Femur (tissue), 1 donor: ENCODE measurements at regions not wholly inside any gene's neighbourhood (a gene's known extent, or its start where the extent isn't known, plus 50 kb on each side); places are given as distances from the start of the nearest gene placed in this dataset.

Experiments
- DNase-seq: peaks from one replicate; pipeline ENCODE4 v3.0.0-alpha.2; 2017

GRCh38 chr14:54094765-54095164 is 138.1 kb upstream of the BMP4 start:
- DNase-seq = no peak

- DNase-seq = no peak
Measured at GRCh38 chr14:54098536-54098935, 141.9 kb upstream of the BMP4 start.

DNA sequence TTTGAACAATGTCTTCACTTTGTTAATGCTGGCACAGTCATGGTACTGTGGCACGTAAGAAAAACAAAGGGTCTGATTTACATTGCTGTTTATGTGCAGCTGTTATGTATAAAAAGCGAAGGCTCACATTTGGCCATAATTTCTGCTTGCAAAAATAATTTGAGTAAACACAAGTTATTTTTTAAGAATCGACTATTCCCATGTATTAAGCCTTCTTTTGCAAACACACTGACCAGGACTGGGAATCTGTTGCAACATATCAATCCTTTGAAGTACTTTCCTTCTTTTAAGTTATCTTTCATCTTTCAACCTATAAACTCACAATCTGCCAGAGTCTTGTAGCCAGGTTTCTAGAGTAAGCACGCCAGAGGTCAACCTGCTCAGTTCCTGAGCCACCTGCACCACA is 145.4 kb upstream of the BMP4 start:
- DNase-seq = no peak

- no peak for DNase-seq
Measured at GRCh38 chr14:54102530-54102929, 145.9 kb upstream of the BMP4 start.

DNA sequence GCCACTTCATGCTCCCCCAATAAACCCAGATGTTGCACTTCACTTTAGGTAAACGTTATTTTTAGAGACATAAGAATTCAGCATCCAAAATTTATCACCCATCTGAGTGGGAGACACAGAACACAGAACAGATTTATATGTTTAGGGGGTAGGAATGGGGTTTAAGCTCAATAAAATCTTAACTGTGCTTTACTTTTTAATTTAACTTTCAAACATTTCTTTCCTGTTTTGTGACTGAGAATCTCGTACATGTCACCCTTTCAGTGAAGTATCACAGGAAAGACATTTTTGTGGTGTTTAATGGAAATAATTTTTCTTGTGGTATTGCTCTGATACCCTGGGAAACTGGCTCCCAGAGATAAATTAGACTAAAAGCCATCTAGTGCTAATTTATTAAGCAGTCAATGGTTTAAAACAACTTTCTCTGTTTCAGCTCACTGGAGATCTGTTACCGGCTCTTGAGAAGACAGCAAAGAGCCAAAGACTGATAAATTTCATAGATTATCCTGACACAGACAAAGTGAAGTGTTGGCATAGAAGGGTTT is 148.0 kb upstream of the BMP4 start:
- DNase-seq = no peak

DNA sequence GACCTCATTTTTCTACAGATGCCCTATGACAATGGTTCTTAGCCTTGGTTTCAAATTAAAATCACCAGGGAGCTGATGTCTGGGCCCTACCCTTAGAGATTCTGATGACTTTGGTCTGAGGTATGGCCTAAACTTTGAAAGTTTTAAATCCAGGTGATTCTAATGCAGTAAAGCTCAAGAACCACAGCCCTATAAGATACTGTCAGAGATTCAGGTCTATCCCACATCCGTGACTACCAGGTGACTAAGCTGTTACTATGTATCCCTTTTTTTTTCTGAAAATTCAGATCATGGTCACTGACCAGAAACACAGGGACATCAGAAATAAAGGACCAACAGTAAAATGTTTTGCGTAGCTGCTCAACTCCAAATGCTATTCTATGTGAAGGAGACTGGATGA is 148.8 kb upstream of the BMP4 start:
- DNase-seq = no peak

DNA sequence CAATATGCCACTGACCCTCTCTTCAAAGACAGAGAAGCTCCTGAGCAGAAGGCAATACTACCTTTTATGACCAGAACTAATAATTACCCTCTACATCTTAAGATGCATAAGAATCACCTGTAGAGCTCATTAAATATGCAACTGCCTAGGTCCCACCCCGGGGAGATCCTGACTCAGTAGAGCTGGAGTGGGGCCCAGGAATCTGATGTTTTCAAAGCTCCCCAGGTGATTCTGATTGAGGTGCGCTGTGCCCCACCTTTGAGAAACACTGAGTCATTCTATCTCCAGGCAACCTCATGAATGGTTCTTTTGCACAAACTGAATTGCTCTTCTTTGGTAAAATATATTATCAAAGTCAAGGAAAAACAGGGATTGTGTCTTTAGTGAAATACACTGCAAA is 149.3 kb upstream of the BMP4 start:
- DNase-seq = no peak

- DNase-seq = peak; percentile 42
Measured at GRCh38 chr14:54106661-54107377, 150.2 kb upstream of the BMP4 start.

GRCh38 chr14:54108481-54109471 is 152.2 kb upstream of the BMP4 start:
- no peak for DNase-seq

DNA sequence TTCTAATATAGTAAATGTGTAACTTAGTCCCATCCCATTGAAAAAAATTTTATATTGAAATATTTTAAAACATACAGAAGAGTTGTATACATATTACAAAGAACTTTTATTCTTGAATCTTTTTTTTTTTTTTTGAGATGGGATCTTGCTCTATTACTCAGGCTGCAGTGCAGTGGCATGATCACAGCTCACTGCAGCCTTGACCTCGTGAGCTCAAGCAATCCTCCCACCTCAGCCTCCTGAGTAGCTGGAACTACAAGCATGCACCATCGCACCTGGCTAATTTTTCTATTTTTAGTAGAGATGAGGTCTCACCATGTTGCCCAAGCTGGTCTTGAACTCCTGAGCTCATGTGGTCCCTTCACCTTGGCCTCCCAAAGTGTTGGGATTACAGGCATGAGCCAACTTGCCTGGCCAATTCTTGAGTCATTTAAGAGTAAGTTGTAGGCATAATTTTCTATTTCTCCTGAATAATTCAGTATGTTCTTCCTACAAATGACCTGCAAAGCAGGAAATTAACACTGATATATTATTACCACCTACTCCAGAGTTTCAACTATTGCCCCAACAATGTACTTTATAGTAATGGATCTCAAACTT is 153.0 kb upstream of the BMP4 start:
- no peak for DNase-seq

DNA sequence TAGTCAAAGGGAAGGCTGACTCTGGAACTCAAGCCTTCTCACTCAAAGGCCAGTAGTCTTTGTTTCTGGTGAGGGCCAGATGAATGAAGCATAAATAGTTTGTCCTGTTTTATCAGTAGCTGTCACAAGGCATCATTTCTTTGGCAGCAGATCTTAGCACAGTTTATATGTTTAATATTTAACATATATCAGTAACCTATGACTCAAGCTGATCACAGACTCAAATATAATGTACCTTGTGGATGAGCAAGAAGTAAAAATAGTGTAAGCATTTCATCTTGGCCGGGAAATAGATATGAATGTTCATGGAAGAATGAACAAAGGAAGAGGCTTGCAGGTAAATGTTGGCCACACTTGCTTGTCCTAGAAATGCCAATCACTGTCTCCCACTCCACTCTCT is 158.3 kb upstream of the BMP4 start:
- no peak for DNase-seq

DNA sequence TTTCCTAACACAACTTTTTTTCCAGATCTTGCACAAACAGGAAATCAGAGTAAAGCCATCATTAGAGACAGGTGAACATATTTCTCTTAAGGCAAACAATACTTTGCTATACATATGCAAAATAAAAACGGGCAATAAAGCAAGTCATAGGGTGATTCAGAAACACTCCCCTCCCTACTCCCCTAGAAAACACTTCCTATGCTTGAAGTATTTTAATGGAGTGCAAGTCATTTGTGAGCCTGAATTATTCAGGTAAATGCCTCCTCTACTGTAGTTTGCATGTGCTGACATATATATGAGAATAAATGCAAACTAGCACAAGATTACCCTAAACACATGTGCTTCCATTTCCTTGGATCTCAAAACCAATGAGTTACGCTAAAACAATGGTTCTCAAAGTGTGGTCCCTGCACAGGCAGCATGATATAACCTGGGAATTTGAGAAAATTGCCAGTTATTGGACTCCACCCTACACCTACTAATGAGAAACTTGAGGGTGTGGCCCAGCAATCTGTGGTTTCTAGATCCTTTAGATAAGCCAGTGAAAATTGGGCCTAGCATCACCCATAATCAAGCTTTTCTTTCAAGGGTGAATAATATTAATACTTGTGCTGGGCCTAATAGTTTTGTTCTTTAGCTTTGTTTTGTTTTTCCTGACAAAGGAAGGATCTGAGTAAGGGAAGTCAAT is 159.7 kb upstream of the BMP4 start:
- DNase-seq = no peak

- no peak for DNase-seq
Measured at GRCh38 chr14:54116972-54117371, 160.3 kb upstream of the BMP4 start.

- no peak for DNase-seq
Measured at GRCh38 chr14:54117396-54117795, 160.8 kb upstream of the BMP4 start.

- no peak for DNase-seq
Measured at GRCh38 chr14:54117924-54118323, 161.3 kb upstream of the BMP4 start.

GRCh38 chr14:54120260-54120659 is 163.6 kb upstream of the BMP4 start:
- DNase-seq = no peak

GRCh38 chr14:54121466-54122027 is 164.9 kb upstream of the BMP4 start:
- DNase-seq = peak; percentile 42

DNA sequence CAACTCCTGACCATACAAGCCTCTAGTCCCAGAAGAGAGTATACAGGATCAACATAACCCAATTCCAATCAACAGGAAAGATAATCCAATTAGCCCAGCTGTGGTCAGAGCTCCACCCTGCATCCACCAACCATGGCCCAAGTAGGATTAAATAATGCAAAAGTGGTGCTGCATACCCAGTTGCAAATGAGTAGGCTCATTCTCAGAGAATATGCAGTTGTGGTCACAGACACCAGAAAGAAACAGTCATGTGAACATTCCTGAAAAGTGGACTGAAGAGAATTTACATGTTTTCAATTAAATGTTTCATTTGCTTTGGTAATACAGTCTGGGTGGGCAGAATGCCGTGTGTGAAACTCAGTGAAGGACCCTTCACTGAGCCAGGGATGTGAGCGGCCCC is 167.2 kb upstream of the BMP4 start:
- no peak for DNase-seq

- no peak for DNase-seq
Measured at GRCh38 chr14:54125109-54125508, 168.5 kb upstream of the BMP4 start.

GRCh38 chr14:54126947-54127346 is 170.3 kb upstream of the BMP4 start:
- DNase-seq = no peak

GRCh38 chr14:54127526-54127925 is 170.9 kb upstream of the BMP4 start:
- no peak for DNase-seq

DNA sequence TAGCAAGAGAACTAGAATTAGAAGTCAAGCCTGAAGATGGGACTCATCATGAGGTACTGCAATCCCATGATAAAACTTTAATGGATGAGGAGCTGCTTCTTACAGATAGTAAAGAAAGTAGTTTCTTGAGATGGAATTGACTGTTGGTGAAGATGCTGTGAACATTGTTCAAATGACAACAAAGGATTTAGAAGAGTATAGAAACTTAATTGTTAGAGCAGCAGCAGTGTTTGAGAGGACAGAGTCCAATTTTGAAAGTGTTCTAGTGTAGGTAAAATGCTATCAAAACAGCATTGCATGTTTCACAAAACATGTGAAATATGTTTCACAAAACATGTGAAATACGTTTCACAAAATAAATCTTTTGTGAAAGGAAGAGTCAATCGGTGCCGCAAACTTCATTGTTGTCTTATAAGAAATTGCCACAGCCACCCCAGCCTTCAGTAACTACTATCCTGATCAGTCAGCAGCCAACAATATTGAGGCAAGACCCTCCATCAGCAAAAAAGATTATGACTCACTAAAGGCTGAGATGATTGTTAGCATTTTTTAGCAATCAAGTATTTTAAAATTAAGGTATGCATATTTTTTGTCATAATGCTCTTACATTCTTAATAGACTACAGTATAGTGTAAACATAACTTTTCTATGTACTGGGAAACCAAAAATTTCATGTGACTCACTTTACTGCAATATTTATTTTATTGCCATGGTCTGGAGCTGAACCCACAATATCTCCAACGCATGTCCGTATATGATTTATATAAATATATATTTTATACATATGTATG is 173.4 kb upstream of the BMP4 start:
- no peak for DNase-seq
